GM18499 (cell line): ENCODE measurements at regions not wholly inside any gene's neighbourhood (a gene's known extent, or its start where the extent isn't known, plus 50 kb on each side); places are given as distances from the start of the nearest gene placed in this dataset.

ENCODE experiments used
- ATAC-seq: cut with Tn5 transposase; IDR thresholded peaks from one replicate; pipeline ENCODE4 v1.9.1; 2021; ENCODE audit warnings: moderate number of reproducible peaks; ENCODE audit not compliant: insufficient read depth, unreplicated experiment

DNA sequence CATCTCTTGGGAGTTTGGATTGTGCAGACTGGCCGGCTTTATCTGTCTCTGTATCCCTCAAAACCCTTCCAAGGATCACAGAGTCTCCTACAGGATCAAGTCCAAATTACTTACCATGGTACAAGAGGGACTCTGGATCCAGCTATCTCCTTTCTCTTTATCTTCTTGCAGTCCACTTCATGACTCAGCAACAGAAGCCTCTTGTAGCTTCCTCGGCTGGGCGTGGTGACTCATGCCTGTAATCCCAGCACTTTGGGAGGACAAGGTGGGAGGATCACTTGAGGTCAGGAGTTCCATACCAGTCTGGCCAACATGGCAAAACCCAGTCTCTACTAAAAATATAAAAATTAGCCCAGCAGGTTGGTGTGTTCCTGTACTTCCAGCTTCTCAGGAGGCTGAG, 189.7 kb downstream of the BCAT1 start:
- no peak for ATAC-seq

DNA sequence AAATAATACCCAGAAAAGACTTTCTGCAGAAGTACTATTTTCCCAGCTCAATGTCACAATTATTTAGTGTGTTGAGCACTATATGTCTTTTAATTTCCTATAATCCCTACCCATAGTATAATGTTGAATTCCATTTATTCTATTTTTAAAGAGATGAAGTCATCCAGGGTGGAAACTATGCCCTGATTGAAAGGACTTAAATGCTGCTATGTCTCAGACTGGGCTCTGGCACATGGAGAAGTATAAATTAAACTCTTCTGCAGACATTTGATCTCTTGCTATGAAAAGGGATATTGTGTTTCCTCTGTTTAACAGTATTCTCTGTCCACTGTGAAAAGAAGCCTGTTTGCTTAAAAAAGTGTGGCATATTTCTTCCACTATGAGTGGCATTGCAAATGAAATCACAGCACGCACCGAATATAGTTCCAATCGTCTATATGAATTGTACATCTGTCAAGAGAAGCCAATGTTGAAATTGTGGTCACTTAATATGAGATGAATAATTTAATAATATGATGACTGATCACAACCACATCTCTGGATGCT, 192.3 kb downstream of the BCAT1 start:
- no peak for ATAC-seq

DNA sequence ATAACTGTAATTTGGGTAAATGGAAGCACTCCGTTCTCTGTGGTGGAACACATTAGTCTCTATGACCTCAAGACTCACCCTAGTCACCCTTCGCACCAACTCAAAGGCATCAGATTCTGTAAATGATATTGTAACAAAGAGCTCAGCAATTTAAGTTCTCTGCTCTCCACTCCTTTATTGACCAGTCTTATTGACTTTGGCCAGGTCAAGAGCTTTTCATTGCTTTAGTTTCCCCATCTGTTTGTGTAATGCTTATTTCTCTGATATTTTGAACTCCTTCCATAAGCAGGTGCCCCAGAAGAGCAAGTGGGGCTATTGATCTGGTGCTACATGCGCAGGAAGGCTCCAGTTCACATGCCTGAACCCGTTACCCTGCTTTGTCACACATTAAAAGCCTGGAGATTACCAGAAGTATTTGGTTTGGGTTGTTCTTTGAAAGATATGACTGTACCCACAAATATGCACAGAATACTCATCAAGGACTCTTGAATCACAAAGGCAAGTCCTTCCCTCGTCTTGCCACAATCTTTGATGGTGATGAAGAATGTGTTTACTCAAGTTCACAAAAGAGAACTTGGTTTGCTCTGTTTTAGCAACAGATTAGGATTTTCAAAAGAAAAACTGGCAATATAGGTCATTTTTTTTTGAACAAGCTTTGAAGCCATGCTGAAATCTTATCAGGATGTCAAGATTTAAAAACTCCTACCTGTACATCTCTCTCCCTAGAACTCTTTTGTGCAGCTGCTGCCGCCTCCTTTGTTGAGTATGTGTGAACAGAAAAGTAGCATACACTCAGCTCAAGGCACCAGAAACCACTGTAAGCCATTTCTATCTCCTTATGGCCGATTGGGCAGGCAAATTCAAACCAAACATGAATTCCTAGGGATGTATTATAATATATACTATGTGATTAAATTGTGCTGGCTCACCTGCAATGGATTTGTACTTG, 193.9 kb downstream of the BCAT1 start:
- no peak for ATAC-seq

DNA sequence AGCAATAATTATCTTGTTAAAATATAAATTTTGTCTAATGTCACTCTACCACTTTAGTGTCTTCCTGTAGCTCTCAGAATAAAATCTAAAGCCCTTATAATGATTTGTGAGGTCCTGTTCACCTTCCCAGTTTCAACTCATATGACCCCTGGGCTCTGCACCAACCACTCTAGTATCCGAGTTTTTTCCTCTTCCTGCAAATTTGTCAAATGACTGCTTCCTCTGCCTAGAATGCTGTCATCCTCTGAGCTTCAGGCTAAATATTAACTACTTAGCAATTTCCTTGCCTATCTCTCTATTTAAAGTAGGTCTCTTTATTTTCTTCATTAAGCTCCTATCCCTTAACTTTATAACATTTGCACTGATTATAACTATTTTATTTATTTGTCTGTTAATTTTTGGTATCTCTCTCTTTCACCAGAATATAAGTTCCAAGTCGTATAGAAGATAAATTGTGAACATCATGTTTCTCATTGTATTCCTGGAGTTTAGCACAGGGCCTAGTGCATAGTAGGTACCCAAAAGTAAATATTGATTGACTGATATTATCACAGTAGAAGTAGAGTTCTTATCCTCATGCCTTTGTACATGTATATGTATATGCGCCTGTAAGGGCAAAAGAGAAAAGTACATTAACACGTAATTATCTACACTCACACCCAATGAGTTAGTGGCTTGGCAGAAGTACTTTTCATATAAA, 196.0 kb downstream of the BCAT1 start:
- no peak for ATAC-seq

DNA sequence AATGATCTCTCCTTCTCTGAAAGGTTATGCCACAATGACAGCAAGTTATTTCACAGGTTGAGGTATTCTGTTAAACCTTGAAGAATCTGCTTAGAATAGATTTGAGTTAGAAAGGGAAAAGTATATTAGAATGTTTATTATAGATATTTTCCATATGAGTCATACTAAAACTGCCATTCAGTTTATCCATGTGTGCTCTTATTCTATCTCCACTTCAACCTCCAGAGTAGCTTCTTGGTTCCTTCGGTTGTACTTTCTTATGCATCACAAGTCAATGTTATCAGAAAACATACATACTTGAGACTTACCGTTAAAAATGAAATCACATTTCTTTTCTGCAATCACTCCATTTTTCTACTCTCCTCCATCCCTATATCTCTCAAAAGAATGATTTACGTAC, 197.7 kb downstream of the BCAT1 start:
- no peak for ATAC-seq

DNA sequence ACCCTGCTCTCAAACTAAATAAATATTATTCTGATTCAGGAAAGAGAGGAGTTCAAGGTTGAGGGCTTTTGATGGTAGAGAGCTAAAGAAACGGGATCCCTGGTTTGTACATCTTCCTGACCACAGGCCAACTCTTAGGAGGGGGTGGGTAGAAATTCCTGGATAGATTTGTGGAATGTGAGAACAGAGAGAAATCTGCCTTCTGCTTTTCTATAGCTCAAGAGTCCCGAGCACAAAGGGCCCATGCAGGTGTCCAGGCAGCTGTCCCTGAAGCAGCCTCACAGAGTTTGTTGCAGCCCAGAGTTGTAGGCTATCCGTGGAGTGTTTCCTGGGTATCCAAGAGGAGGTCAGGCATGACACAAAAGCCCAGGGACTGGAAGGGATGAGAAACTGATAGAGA, 198.6 kb downstream of the BCAT1 start:
- ATAC-seq = no peak

DNA sequence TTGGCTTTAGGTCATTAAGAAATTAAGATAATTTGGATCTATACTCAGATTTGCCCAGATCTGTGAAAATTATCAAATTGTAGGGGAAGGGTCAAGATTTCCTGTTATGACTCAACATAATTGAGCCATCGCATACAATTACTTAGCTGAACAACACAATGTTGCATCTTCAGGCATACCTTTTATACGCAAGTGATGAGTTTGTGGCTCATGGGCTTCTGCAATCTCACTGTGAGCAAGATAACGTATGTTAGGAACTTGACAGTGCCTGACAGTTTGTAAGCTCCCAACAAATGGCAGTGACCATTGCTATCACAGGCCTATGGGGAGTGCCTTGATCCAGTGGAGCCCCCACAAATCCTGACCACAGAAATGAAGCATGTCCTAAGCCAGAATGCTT, 199.7 kb downstream of the BCAT1 start:
- no peak for ATAC-seq

DNA sequence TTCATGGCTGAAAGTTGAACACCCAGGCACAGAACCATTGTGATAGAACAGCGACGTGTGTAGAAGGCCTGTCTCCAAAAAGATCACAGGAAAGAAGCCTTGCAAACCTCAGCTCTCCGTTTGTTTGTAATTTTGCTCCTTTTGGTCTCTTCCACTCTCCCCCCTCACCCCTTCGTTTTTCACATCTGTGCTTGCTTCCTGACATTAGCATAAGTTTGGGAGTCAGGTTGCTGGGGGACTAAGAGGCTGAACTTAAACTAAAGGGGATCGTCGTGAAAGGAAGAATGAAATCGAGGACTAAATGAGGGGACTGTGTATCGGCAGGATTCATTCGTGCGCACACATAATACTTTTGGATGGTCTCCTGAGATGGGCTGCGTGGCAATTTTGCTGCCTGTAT, 200.6 kb downstream of the BCAT1 start:
- no peak for ATAC-seq

DNA sequence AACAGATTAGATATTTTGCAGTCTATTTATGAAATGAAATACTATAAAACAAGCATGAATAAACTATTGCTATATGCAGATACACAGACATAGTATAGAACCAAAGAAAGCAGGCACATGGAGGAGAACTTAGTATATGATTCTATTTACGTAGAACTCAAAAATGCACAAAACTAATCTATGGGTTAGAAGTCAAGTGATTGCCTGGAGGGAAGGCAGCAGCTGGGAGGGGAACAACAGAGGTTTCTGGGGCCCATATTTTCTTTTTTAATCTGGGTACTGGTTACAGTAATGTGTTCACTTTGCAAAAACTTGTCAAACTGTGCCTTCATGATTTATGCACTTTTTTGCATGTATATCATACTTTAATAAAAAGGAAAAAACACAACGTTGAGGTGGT, 202.0 kb downstream of the BCAT1 start:
- no peak for ATAC-seq

DNA sequence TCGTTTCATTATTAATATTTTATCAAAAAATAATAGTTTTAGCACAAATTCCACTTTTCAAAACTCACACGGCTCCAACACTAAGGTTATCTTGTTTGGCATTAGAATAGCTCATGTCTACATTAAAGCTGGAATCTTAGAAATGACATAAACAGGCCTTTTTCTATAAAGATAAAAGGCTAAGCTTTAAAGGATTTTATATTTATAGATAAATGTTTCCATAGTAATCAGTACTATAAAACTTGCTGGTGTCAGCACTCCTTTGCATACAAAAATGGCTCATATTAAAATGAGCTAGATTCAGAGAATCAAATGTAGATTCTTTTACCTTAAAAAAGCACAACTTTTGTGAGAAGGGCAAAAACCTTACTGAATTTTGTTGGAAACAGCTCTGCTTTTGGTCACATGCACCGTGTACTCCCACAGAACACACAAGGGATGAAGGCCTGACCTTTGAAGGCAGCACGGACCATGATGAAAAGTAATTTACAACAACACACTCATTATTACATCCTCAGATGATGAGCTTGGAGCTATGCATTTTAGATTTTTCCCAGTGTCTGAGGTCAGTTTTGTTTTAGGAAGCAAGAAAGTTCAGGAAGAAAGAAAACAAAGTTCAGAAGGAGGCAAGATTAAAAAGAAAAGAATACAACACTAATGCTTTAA, 202.8 kb downstream of the BCAT1 start:
- no peak for ATAC-seq

DNA sequence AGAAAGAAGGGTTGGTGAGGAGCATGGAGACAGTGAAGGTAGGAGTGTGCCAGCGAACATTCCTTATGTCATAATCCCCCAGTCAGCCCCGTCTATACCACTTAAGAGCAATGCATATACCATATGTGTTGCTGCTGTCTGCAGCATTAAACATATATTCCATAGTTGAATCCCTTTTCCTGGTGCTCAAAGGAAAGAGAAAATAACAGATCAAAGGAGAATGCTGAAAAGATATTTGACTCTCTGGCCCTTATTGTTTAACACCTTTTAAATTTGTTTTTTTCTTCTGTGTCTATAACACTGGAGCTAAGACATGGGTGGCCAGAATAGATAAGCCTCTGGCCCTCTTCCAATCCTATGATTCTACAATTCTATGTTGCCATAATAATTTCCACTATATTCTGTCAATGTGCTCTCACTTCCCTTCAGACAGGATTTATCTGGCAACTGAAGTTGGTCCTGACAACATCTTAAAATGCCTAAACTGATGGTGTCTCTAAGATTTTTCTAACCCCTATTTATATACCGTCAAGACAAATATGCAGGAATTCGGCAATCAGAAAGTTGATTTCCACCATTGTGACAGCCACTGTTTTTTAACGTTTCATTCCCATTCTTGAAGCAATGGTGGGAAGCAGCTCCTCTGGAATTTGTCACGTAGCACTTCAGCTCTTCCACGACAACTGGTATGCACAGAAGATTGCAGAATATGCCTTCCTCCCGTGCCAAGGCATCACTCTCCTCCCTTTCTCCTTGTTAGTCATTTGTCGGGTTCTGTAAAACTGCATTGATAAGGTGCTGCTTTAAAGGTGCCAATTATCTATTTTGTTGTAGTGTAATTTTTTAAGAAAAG, 204.7 kb downstream of the BCAT1 start:
- no peak for ATAC-seq

DNA sequence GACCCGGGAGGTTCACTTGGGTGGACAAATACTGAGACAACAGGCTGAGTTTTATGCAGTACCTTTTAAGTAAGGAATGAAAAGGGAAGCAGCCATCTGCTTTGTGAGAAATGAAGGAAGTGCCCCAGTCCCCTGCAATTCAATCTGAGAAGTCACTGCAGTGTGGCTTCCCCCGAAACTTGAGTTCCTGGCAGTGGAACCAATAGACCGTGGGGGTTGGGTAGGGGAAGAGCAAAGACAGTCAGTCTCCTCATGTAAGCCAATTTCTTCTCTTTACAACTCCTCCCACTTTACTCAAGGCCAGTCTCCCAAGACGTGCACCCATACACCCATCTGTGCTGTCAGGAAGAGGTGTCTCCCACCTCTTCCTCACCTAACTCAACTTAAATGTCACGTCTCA, 206.5 kb downstream of the BCAT1 start:
- ATAC-seq = peak; percentile 58

DNA sequence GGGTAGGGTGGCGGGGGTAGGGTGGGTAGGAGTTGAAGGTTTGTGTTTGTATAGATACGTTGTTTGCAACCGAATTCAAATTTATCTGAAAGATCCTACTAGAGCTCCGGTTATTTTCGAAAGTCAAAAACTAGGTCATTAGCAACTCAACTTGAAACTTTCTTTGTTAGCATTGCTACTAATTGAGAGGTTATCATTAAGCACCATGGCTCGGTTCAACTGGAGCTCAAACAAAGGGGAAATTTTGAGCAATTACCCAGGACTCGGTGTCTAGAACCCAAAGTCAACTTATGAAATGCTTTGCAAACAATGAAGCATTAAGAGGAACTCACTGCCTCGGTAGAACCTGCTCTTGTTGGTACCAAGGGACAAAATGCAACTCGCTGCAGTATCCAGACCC, 207.7 kb downstream of the BCAT1 start:
- peak; percentile 60 for ATAC-seq

DNA sequence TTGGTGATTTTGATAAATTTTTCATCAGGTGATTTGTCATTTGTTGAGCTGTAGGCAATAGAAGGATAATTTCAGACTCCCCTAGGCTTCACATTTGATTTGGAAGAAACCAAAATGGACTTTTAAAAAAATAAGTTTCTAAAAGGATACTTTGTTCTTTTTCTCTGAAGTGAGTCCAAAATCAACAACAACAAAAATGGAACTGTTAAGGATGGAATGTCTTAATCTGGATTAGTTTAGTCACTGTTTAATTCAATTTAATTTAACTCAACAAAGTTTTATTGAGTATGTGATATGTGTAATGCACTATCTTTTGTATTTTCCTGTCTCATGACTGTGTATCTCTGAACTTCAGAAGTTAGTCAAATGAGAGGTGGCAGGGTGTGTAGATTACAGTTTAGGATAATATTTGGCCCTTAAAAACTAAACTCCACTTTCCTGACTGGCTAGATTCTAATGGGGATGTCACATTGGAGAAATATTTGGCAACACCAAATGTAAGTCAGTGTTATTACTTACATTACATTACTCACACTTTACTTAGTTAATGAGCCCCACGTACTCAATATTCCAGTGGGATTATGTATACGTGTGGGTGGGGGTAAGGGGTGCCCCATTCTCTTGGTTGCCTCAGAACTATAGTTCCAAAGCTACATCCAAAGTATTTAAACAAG, 209.7 kb downstream of the BCAT1 start:
- no peak for ATAC-seq

DNA sequence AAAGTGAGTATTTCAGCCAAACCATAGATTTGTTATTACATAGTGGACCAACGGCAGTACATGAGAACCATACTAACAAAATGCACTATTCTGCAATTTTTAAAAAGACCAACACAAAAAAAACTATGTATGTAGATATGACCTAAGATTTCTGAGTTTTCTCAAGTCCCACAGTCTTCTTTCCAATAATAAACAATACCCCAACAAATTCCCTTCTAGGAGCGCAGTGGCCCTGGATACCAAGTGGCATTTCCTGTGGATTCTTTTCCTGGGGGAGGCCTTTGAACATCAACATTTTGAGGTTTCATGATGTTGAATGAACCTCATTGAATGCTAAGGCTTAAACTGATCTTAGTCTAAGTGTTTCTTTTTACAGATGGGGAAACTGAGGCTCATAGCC, 210.5 kb downstream of the BCAT1 start:
- ATAC-seq = no peak

DNA sequence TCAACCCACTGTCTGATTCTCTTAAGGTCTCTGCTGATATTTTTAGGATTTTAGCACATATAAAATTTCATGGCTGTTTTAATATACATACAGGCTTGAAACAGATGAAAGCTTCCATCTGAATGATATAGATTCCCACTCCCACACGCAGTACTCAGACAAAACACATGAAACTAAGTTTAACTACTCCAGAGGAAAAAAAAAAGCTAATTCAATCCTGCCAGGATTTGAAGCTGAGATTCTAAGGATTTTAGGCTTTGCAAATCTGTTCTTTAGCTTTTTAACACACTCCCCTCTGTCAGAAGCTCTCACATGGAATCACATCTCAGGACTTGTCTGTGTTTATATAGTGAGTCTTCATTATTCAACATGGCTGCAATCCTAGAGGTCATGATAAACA, 217.3 kb downstream of the BCAT1 start:
- no peak for ATAC-seq

DNA sequence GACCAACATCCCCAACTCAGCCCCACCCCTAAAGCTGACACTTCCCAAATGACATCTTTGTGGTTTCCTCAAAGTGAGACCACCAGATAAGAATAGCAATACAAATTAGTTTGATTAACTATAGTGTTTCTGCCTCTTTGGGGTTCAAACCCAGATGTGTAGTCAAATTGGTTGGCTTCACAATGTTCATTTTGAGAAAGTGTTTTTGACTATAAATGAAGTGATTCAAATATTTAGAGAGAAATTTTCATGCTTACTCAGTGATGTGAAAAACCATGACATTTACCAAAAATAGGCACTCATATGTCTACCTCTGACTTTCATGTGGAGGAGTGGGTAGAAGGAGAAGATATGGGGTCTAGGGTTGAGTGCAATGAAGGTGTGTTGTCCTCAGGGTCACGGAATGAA, 218.4 kb downstream of the BCAT1 start:
- ATAC-seq = peak; percentile 69

DNA sequence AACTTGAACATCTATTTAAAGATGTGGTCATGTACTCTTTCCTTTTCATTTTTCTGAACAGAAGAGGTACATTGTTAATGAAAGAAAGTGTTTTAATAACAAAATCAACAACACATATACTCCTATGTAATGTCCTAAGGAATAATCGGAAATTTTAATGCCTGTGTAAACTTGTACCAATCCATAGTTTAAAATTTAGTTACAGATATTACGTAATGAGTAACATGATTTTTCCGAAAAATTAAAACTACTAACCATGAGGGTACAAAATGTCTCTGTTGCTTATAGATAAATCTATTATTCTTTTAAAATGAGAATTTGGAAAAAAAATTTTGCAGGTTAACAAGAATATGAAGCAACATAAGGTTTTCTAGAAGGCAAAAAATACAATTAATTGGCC, 220.1 kb downstream of the BCAT1 start:
- no peak for ATAC-seq

DNA sequence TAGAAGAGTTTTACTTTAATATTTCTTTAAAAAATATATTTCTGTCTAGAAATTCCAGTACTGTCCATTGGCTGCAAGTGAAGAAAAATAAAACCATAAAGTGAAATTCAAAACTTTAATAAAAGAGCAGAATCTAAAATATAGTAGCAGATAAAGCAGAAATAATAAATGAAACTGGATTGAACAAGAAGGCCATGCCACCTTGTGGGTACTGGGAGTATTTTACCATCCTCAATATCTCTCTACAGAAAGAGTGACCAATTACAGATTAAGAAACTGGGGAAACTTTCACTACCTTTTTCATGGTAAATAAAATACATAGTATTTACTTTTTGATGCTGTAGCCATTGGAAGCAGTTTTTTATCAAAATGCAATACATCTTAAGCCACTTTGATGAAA, 220.5 kb downstream of the BCAT1 start:
- ATAC-seq = no peak
